Calu3 (cell line): ENCODE measurements at regions not wholly inside any gene's neighbourhood (a gene's known extent, or its start where the extent isn't known, plus 50 kb on each side); places are given as distances from the start of the nearest gene placed in this dataset.
"Not testable (repeated sequence)": the region's sequence is repeated elsewhere in the genome, so short reads cannot be mapped to it uniquely, and the experiment has no call there.

ENCODE experiments used
- BruUV-seq: library from RNA; stranded (reverse); fragments of 400-500 nt; replicated peaks from 2 replicates; lab custom pipeline; 2021; lab: Mats Ljungman, UMichigan
- CTCF ChIA-PET: fragments of 300-600 bp; sonication (Branson Sonifier 250); formaldehyde crosslinking; loops from one replicate; lab custom pipeline; 2022; ENCODE audit warnings: antibody characterized with exemption; lab: Charles Lee
- DNase-seq: peaks from one replicate; pipeline ENCODE4 v3.0.0; 2022
- H3K27ac Mint-ChIP-seq: one replicate; pipeline ENCODE4 v1.8.0; 2022; ENCODE audit warnings: mixed read lengths; ENCODE audit not compliant: unreplicated experiment
- H3K27me3 Mint-ChIP-seq: one replicate; pipeline ENCODE4 v1.8.0; 2022; ENCODE audit warnings: mixed read lengths; ENCODE audit not compliant: unreplicated experiment
- H3K36me3 Mint-ChIP-seq: one replicate; pipeline ENCODE4 v1.8.0; 2022; ENCODE audit warnings: mild to moderate bottlenecking, moderate library complexity, mixed read lengths; ENCODE audit not compliant: insufficient read depth, unreplicated experiment
- H3K4me1 Mint-ChIP-seq: one replicate; pipeline ENCODE4 v1.8.0; 2022; ENCODE audit warnings: mild to moderate bottlenecking, low read depth, mixed read lengths; ENCODE audit not compliant: unreplicated experiment
- H3K4me3 Mint-ChIP-seq: one replicate; pipeline ENCODE4 v1.8.0; 2022; ENCODE audit warnings: mild to moderate bottlenecking, low read depth, moderate library complexity, mixed read lengths; ENCODE audit not compliant: unreplicated experiment
- H3K9me3 Mint-ChIP-seq: one replicate; pipeline ENCODE4 v1.8.0; 2022; ENCODE audit warnings: low read depth, mixed read lengths; ENCODE audit not compliant: unreplicated experiment
- intact Hi-C: fragments of 100-400 bp; cut with micrococcal nuclease; formaldehyde crosslinking; loops from one replicate; pipeline ENCODE4 v1.10.0; 2022; ENCODE audit not compliant: unreplicated experiment
- TF ChIP-seq, protein P1 (sequence below): fragments of 200-600 bp; IDR thresholded peaks from one replicate; pipeline ENCODE4 v1.8.0; 2022; ENCODE audit warnings: antibody characterized with exemption; ENCODE audit not compliant: unreplicated experiment

- BruUV-seq: no TSS peak
- Mint-ChIP-seq H3K4me3 (no peak overlapping the region), H3K4me1 (no peaks in the 10 kb centered on the region), H3K27me3 (no peaks in the 10 kb centered on the region), H3K27ac (no peak overlapping the region), H3K36me3 (no peaks in the 10 kb centered on the region), H3K9me3 (no peaks in the 10 kb centered on the region)
- intact Hi-C loops: no loop called here
- CTCF ChIA-PET: no interaction called here
- TF ChIP-seq, protein P1, sequence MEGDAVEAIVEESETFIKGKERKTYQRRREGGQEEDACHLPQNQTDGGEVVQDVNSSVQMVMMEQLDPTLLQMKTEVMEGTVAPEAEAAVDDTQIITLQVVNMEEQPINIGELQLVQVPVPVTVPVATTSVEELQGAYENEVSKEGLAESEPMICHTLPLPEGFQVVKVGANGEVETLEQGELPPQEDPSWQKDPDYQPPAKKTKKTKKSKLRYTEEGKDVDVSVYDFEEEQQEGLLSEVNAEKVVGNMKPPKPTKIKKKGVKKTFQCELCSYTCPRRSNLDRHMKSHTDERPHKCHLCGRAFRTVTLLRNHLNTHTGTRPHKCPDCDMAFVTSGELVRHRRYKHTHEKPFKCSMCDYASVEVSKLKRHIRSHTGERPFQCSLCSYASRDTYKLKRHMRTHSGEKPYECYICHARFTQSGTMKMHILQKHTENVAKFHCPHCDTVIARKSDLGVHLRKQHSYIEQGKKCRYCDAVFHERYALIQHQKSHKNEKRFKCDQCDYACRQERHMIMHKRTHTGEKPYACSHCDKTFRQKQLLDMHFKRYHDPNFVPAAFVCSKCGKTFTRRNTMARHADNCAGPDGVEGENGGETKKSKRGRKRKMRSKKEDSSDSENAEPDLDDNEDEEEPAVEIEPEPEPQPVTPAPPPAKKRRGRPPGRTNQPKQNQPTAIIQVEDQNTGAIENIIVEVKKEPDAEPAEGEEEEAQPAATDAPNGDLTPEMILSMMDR: no peak
- DNase-seq: no peak
These were observed 134.4 kb upstream of the PRDX6 start for GRCh38 chr1:173342736-173343135.

GRCh38 chr1:173344034-173344743, 132.9 kb upstream of the PRDX6 start:
- Mint-ChIP-seq H3K27me3 (no peaks in the 10 kb centered on the region), H3K36me3 (no peaks in the 10 kb centered on the region), H3K4me1 (no peaks in the 10 kb centered on the region), H3K27ac (no peak overlapping the region), H3K9me3 (no peaks in the 10 kb centered on the region), H3K4me3 (no peak overlapping the region)
- intact Hi-C loops: no loop called here
- TF ChIP-seq, protein P1: no peak
- no peak for DNase-seq
- CTCF ChIA-PET: no interaction called here
- BruUV-seq: no TSS peak

GRCh38 chr1:173347282-173347818, 129.8 kb upstream of the PRDX6 start:
- H3K36me3 Mint-ChIP-seq: no peaks in the 10 kb centered on the region
- H3K4me1 Mint-ChIP-seq: no peaks in the 10 kb centered on the region
- no peaks in the 10 kb centered on the region for H3K27me3 Mint-ChIP-seq
- CTCF ChIA-PET: no interaction called here
- H3K9me3 Mint-ChIP-seq: peaks cover 6% of the 10 kb centered on the region
- DNase-seq: no peak
- no TSS peak for BruUV-seq
- intact Hi-C loops: no loop called here
- no peak overlapping the region for H3K4me3 Mint-ChIP-seq
- TF ChIP-seq, protein P1: no peak
- H3K27ac Mint-ChIP-seq: no peak overlapping the region

- DNase-seq, H3K27me3 Mint-ChIP-seq, H3K4me1 Mint-ChIP-seq, H3K27ac Mint-ChIP-seq, intact Hi-C loops, BruUV-seq, H3K9me3 Mint-ChIP-seq, H3K36me3 Mint-ChIP-seq, CTCF ChIA-PET, H3K4me3 Mint-ChIP-seq: not testable (repeated sequence)
These were observed 124.5 kb upstream of the PRDX6 start for GRCh38 chr1:173352635-173353034.

- no TSS peak for BruUV-seq
- intact Hi-C loops: no loop called here
- no peak overlapping the region for H3K27ac Mint-ChIP-seq
- no peaks in the 10 kb centered on the region for H3K27me3 Mint-ChIP-seq
- H3K36me3 Mint-ChIP-seq: no peaks in the 10 kb centered on the region
- peaks cover 7% of the 10 kb centered on the region for H3K9me3 Mint-ChIP-seq
- DNase-seq: no peak
- CTCF ChIA-PET: interaction anchor here (0.7 kb wide), 1 partner anchor 1411 kb away, joined by 3 read pairs; no protein-coding TSS in a partner anchor
- H3K4me3 Mint-ChIP-seq: no peak overlapping the region
- H3K4me1 Mint-ChIP-seq: no peaks in the 10 kb centered on the region
- TF ChIP-seq, protein P1: no peak
These were observed 123.8 kb upstream of the PRDX6 start for GRCh38 chr1:173353350-173353749.
